H1 (cell line): ENCODE measurements at regions not wholly inside any gene's neighbourhood (a gene's known extent, or its start where the extent isn't known, plus 50 kb on each side); places are given as distances from the start of the nearest gene placed in this dataset.

Source experiments
- PHF8 ChIP-seq: fragments of 200-600 bp; sonication (generic); conservative IDR thresholded peaks from 2 replicates; pipeline ENCODE4 v1.7.1; 2012; ENCODE audit warnings: low read depth, mild to moderate bottlenecking, inconsistent platforms, low read length, moderate library complexity
- SP2 ChIP-seq: IDR thresholded peaks from 2 replicates; pipeline ENCODE4 v1.6.1; 2012; ENCODE audit warnings: mild to moderate bottlenecking, low read length, inconsistent platforms
- TF ChIP-seq, protein P1 (sequence below): fragments of 300-600 bp; sonication (generic); IDR thresholded peaks from 2 replicates; pipeline ENCODE4 v1.7.1; 2012; ENCODE audit warnings: low read length, moderate library complexity, mild to moderate bottlenecking, inconsistent platforms; ENCODE audit not compliant: insufficient replicate concordance

DNA sequence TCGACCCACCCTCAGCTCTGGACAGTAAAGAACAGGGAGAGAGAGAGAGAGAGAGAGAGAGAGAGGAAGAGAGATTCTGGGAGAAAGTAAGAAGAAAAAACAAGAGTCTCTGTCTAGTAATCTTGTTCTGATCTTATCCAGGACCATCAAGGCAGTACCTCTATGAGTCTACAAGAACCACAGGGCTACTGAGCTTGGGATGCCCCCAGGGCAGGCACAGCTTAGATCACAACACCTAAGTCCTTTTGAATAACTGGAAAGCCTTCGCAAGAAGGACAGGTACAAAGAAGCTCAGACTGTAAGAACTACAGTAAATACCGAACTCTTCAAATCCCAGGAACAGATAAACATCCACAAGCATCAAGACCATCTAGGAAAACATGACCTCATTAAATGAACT, 51.4 kb upstream of the SGPP2 start (continued):
- TF ChIP-seq, protein P1, sequence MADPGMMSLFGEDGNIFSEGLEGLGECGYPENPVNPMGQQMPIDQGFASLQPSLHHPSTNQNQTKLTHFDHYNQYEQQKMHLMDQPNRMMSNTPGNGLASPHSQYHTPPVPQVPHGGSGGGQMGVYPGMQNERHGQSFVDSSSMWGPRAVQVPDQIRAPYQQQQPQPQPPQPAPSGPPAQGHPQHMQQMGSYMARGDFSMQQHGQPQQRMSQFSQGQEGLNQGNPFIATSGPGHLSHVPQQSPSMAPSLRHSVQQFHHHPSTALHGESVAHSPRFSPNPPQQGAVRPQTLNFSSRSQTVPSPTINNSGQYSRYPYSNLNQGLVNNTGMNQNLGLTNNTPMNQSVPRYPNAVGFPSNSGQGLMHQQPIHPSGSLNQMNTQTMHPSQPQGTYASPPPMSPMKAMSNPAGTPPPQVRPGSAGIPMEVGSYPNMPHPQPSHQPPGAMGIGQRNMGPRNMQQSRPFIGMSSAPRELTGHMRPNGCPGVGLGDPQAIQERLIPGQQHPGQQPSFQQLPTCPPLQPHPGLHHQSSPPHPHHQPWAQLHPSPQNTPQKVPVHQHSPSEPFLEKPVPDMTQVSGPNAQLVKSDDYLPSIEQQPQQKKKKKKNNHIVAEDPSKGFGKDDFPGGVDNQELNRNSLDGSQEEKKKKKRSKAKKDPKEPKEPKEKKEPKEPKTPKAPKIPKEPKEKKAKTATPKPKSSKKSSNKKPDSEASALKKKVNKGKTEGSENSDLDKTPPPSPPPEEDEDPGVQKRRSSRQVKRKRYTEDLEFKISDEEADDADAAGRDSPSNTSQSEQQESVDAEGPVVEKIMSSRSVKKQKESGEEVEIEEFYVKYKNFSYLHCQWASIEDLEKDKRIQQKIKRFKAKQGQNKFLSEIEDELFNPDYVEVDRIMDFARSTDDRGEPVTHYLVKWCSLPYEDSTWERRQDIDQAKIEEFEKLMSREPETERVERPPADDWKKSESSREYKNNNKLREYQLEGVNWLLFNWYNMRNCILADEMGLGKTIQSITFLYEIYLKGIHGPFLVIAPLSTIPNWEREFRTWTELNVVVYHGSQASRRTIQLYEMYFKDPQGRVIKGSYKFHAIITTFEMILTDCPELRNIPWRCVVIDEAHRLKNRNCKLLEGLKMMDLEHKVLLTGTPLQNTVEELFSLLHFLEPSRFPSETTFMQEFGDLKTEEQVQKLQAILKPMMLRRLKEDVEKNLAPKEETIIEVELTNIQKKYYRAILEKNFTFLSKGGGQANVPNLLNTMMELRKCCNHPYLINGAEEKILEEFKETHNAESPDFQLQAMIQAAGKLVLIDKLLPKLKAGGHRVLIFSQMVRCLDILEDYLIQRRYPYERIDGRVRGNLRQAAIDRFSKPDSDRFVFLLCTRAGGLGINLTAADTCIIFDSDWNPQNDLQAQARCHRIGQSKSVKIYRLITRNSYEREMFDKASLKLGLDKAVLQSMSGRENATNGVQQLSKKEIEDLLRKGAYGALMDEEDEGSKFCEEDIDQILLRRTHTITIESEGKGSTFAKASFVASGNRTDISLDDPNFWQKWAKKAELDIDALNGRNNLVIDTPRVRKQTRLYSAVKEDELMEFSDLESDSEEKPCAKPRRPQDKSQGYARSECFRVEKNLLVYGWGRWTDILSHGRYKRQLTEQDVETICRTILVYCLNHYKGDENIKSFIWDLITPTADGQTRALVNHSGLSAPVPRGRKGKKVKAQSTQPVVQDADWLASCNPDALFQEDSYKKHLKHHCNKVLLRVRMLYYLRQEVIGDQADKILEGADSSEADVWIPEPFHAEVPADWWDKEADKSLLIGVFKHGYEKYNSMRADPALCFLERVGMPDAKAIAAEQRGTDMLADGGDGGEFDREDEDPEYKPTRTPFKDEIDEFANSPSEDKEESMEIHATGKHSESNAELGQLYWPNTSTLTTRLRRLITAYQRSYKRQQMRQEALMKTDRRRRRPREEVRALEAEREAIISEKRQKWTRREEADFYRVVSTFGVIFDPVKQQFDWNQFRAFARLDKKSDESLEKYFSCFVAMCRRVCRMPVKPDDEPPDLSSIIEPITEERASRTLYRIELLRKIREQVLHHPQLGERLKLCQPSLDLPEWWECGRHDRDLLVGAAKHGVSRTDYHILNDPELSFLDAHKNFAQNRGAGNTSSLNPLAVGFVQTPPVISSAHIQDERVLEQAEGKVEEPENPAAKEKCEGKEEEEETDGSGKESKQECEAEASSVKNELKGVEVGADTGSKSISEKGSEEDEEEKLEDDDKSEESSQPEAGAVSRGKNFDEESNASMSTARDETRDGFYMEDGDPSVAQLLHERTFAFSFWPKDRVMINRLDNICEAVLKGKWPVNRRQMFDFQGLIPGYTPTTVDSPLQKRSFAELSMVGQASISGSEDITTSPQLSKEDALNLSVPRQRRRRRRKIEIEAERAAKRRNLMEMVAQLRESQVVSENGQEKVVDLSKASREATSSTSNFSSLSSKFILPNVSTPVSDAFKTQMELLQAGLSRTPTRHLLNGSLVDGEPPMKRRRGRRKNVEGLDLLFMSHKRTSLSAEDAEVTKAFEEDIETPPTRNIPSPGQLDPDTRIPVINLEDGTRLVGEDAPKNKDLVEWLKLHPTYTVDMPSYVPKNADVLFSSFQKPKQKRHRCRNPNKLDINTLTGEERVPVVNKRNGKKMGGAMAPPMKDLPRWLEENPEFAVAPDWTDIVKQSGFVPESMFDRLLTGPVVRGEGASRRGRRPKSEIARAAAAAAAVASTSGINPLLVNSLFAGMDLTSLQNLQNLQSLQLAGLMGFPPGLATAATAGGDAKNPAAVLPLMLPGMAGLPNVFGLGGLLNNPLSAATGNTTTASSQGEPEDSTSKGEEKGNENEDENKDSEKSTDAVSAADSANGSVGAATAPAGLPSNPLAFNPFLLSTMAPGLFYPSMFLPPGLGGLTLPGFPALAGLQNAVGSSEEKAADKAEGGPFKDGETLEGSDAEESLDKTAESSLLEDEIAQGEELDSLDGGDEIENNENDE: no peak
- no peak for TF ChIP-seq SP2
- TF ChIP-seq PHF8: no peak
